ENCODE measurements at regions not wholly inside any gene's neighbourhood (a gene's known extent, or its start where the extent isn't known, plus 50 kb on each side); places are given as distances from the start of the nearest gene placed in this dataset.

GRCh38 chr2:121900391-121900790 is 144.9 kb downstream of the TSN start:
- no peak for DNase-seq (ENCODE audit: low spot score)

GRCh38 chr2:121902171-121902591 is 146.7 kb downstream of the TSN start:
- peak; percentile 32 for DNase-seq (ENCODE audit: low spot score)

GRCh38 chr2:121902616-121903015 is 147.2 kb downstream of the TSN start:
- DNase-seq (ENCODE audit: low spot score), result no peak

- peak; percentile 45 for DNase-seq (ENCODE audit: low spot score)
Measured at GRCh38 chr2:121903037-121903689, 147.7 kb downstream of the TSN start.

- DNase-seq (ENCODE audit: low spot score), result no peak
Measured at GRCh38 chr2:121904656-121905055, 149.2 kb downstream of the TSN start.

GRCh38 chr2:121905201-121905600 is 149.8 kb downstream of the TSN start:
- no peak for DNase-seq (ENCODE audit: low spot score)

- no peak for DNase-seq (ENCODE audit: low spot score)
Measured at GRCh38 chr2:121906170-121906569, 150.7 kb downstream of the TSN start.

GRCh38 chr2:121907928-121908327 is 152.5 kb downstream of the TSN start:
- no peak for DNase-seq (ENCODE audit: low spot score)

- DNase-seq (ENCODE audit: low spot score), result no peak
Measured at GRCh38 chr2:121910139-121910538, 154.7 kb downstream of the TSN start.

GRCh38 chr2:121911036-121911435 is 155.6 kb downstream of the TSN start:
- no peak for DNase-seq (ENCODE audit: low spot score)

- no peak for DNase-seq (ENCODE audit: low spot score)
Measured at GRCh38 chr2:121917143-121917542, 161.7 kb downstream of the TSN start.

- DNase-seq (ENCODE audit: low spot score), result no peak
Measured at GRCh38 chr2:121918231-121918630, 162.8 kb downstream of the TSN start.

GRCh38 chr2:121919803-121920202 is 164.4 kb downstream of the TSN start:
- DNase-seq (ENCODE audit: low spot score), result no peak

GRCh38 chr2:121925466-121925865 is 170.0 kb downstream of the TSN start:
- no peak for DNase-seq (ENCODE audit: low spot score)

- DNase-seq (ENCODE audit: low spot score), result no peak
Measured at GRCh38 chr2:121943285-121943684, 187.8 kb downstream of the TSN start.

- peak; percentile 90 for DNase-seq (ENCODE audit: low spot score)
Measured at GRCh38 chr2:121944072-121944831, 188.8 kb downstream of the TSN start.

GRCh38 chr2:121947674-121948073 is 192.2 kb downstream of the TSN start:
- DNase-seq (ENCODE audit: low spot score), result no peak

- no peak for DNase-seq (ENCODE audit: low spot score)
Measured at GRCh38 chr2:121949271-121949670, 193.8 kb downstream of the TSN start.

- DNase-seq (ENCODE audit: low spot score), result no peak
Measured at GRCh38 chr2:121955426-121955825, 200.0 kb downstream of the TSN start.

GRCh38 chr2:121955872-121956271 is 200.4 kb downstream of the TSN start:
- DNase-seq (ENCODE audit: low spot score), result no peak

- DNase-seq (ENCODE audit: low spot score), result no peak
Measured at GRCh38 chr2:121960251-121960650, 204.8 kb downstream of the TSN start.

- no peak for DNase-seq (ENCODE audit: low spot score)
Measured at GRCh38 chr2:121961761-121962160, 206.3 kb downstream of the TSN start.

GRCh38 chr2:121965661-121966060 is 210.2 kb downstream of the TSN start:
- no peak for DNase-seq (ENCODE audit: low spot score)

GRCh38 chr2:121966663-121967062 is 211.2 kb downstream of the TSN start:
- DNase-seq (ENCODE audit: low spot score), result no peak
